Mesenteric fat pad (tissue), 1 donor: ENCODE measurements at regions not wholly inside any gene's neighbourhood (a gene's known extent, or its start where the extent isn't known, plus 50 kb on each side); places are given as distances from the start of the nearest gene placed in this dataset.
"Not testable (repeated sequence)": the region's sequence is repeated elsewhere in the genome, so short reads cannot be mapped to it uniquely, and the experiment has no call there.

Source experiments
- DNase-seq: peaks from one replicate; pipeline ENCODE4 v3.0.0-alpha.2; 2020; ENCODE audit warnings: low spot score
- donor health status: DM: yes; HTN: yes; CAD: no.

- not testable (repeated sequence) for DNase-seq
These were observed 77.4 kb downstream of the LAT start for GRCh38 chr16:29062235-29062634.

DNA sequence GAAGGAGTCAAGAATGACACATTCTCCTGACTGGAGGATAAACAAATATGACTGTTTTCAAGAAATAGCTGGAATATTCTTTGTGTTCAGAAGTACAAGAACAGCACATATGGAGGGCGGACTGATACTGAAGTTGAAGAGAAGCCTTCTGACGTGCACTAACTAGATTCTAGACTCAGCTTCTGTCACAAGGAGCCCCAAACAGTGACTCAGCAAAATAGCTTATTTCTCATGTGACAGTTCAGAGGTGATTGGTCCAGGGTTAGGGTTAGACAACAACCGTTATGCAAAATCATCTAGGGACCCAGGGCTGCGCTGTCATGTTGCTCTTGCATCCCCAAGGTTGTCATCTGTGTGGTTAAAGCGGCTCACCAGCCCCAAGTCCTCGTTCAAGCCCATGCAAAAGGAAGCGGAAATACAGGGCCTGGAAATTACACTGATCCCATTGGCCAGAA is 76.6 kb downstream of the LAT start:
- DNase-seq, result not testable (repeated sequence)

- DNase-seq, result not testable (repeated sequence)
These were observed 75.4 kb downstream of the LAT start for GRCh38 chr16:29060022-29060810.

GRCh38 chr16:29059575-29059974 is 74.7 kb downstream of the LAT start:
- not testable (repeated sequence) for DNase-seq
